ENCODE measurements at regions not wholly inside any gene's neighbourhood (a gene's known extent, or its start where the extent isn't known, plus 50 kb on each side); places are given as distances from the start of the nearest gene placed in this dataset.

DNA sequence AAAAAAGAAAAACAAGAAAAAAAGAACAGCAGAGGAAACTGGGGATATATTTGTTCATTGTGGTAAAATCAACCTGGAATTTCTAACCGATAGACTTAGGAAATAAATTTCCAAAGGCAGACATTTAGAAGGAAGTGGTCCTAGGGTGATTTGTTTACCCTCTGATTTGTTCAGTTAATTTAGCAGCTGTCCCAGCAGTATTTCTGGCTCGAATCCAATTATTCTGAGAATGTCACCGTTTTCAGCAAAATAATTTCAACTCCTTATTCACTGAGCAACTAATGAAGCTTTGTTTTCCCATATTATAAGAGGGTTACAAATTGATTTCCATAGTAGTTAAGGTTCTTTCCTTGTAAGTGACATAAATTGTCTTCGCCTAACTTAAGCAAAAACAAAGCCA is 285.2 kb upstream of the SYT10 start:
- TF ChIP-seq, protein P1, sequence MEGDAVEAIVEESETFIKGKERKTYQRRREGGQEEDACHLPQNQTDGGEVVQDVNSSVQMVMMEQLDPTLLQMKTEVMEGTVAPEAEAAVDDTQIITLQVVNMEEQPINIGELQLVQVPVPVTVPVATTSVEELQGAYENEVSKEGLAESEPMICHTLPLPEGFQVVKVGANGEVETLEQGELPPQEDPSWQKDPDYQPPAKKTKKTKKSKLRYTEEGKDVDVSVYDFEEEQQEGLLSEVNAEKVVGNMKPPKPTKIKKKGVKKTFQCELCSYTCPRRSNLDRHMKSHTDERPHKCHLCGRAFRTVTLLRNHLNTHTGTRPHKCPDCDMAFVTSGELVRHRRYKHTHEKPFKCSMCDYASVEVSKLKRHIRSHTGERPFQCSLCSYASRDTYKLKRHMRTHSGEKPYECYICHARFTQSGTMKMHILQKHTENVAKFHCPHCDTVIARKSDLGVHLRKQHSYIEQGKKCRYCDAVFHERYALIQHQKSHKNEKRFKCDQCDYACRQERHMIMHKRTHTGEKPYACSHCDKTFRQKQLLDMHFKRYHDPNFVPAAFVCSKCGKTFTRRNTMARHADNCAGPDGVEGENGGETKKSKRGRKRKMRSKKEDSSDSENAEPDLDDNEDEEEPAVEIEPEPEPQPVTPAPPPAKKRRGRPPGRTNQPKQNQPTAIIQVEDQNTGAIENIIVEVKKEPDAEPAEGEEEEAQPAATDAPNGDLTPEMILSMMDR (IDR thresholded peaks at IDR 0.05) = no peak
- TF ChIP-seq POLR2A (IDR thresholded peaks at IDR 0.05) = no peak
